22Rv1 (cell line): ENCODE measurements at regions not wholly inside any gene's neighbourhood (a gene's known extent, or its start where the extent isn't known, plus 50 kb on each side); places are given as distances from the start of the nearest gene placed in this dataset.

Source experiments
- CTCF ChIP-seq: fragments of 450-650 bp; IDR thresholded peaks from 2 replicates; pipeline ENCODE4 v1.5.1; 2017; ENCODE audit warnings: mild to moderate bottlenecking
- ZFX ChIP-seq: fragments of 450-650 bp; IDR thresholded peaks from 2 replicates; pipeline ENCODE4 v1.6.1; 2017; ENCODE audit warnings: antibody characterized with exemption, borderline replicate concordance

DNA sequence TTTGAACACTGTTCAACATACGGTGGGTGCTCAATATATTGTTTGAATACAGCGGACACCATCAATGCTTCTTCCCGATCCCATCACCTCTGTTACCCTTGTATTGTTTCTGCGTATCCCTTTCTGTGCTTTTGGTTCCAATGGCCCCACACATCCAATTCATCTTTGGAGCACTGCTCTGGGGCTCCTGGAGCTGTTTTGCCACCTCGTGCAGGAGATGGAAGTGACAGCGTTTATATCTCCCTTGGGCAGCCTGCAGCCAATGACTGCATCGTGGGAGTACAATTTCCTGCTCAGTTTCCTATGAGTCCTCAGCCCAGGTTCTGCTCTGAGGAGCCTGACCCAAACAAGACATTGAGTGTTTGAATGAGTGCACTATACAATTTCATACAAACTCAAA, 50.2 kb upstream of the PIK3CG start:
- TF ChIP-seq CTCF (no peak), ZFX (no peak)
